Stimulated activated naive CD4-positive, alpha-beta T cell (primary cell): ENCODE measurements at regions not wholly inside any gene's neighbourhood (a gene's known extent, or its start where the extent isn't known, plus 50 kb on each side); places are given as distances from the start of the nearest gene placed in this dataset.

ENCODE experiments used
- DNase-seq, 6 experiments: peaks; one replicate each; lab custom pipeline; 2025; lab: John Stamatoyannopoulos, UW

DNA sequence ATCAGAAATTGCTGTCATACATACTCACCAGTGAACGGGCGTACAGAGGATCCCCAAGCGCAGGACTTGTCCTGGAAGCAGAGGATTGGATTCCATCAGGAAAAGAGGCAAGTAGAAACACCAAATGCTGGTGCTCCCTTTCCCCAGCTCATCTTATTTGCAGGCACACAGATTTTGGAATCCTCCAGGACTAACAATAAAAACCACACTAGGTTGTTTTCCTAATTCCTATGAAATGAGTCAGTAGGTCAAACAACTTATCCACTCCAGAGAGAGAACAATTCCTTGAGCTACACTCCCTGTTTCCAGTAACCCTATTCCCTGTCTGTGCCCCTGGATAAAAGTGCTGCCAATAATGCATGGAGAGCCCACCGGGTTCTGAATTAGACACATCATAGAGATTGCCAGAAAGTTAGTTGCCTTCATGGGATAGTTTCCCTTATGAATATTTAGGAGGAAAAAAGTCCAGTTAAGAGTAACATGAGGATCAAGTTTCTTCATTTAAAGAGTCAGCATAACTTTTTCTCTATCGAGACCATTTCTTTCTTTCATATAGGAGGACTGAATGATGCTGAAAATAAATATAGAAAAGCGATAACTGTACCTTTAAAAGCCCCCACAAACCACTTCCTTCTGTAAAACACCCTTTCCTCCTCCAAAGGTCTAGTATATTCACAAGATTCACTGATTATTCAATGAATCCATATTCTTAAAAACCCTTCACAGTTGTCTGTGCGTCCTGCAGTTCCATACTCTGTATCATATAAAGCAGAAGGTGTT is 178.3 kb upstream of the KLF14 start:
- peak in 2 of 6 experiments; percentile 50 to 51 for DNase-seq

DNA sequence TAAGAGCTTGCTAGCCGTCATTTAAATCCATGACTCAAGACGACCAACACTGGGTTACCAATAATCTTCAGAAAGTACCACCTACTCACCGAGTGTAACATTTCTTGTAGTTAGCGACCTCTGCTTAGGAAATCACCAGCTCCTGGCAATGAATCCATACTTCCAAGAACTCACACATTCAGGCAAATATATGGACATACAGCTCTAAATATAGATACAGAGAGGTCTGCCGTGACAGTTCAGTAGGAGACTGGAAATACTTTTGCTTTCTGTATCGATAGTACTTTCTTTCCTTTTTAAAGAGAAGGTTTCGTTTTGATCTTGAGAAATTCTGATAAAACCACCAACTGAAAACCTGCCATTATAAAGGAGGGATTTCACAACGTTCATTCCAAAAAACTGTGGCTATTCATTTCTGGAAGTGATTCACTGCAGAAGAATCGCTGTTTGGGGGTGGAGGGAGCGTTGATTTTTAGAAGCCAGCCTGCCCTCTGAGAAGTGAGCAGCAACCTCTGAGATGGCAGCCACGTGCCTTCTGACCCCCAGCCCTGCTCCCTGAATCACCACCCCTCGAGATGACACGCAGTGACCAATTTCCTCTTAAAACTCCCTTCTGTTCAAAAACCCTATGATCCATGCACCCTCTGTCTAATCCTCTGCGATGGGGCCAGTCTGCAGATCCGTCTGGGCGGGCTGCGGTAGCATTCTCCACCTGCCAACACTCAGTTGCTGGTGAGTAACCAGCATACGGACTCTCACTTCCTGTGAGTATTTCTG is 179.0 kb upstream of the KLF14 start:
- DNase-seq = peak; percentile 67 to 82 (median 72)

DNA sequence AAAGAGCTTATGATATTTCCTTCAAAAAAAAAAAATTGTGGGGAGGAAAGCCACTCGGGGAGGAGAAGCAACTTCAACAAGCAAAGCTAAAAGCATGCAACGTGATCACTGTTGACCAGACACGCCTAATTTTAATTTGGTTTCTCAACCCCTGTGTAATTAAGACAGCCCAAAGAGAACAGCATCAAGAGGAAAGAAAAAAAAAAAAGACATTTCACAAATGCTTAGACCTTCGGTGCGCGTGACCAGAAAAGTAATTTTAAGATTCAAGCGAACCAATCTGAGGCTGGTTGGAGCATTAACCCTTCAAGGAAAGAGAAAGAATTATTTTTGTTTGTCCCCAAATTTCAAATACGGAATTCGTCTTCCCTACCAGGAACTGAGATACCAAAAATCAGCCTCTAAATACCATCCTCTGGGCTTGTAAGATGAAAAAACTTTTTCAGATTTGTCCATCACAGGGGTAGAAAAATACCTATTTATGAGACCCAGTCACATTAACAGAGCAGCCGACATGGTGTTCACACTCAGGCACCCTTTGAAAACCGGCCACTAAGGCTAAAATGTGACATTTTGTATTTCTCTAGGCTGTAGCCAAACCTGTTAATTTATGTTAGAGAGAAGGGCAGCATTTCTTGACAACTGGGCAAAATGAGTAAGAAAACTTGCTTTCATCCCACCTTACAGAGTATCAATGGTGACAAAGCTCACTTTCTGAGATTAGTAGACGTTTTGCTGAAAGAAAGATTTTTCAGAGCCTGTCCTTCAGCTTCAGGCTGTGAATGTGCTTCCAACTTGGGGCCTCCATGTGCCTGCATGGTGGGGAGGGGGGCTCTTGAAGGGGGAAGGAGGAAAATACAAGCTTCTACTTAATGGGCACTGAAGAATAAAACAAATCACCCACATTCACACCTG is 179.9 kb upstream of the KLF14 start:
- peak in 1 of 6 experiments; percentile 64 for DNase-seq

DNA sequence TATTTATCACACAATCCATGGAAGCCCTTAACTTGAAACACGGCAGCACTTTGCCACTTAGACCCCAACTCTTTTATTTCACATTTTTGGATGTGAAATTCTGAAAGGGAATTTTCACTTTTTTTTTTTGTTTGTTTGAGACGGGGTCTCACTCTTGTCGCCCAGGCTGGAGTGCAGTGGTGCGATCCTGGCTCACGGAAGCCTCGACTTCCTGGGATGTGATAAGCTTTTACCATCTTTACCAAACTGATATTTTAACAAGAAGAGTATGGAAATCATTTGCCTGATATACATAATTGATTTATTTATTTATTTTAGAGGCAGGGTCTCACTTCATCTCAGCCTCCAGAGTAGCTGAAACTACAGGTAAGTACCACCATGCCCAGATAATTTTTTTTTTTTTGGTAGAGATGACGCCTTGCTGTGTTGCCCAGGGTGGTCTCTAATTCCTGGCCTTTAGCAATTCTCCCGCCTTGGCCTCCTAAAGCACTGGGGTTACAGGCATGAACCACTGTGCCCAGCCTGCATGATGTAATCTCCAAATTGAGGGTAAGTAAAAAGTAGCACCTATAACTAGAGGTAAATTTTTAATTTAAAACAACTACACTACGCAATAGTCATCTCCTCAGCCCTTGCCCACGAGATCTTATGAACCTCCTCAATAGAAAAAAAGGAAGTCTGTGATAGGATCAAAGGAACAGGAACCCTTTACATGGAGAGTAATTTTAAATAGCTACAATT is 180.7 kb upstream of the KLF14 start:
- DNase-seq = no peak

DNA sequence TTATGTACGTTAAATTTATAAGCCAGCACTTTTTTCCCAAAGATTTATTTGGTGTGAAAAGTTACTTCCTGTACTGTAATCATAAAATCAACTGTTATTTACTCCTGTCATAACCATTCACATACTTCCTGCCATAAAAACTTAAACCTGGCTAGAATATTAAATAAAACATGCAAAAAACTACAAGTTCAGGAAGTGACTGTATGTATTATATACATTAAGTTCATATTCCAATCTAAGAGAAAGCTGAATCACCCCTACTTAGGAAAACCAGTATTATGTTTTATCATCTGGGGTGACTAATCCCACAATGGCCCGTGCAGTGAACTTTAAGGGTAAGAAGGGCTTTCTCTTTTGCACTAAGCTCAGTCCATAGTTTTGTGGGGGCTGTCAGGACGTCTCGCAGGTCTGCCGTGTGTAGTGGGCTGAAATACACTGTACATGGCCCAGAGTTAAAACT is 183.7 kb upstream of the KLF14 start:
- DNase-seq = no peak

DNA sequence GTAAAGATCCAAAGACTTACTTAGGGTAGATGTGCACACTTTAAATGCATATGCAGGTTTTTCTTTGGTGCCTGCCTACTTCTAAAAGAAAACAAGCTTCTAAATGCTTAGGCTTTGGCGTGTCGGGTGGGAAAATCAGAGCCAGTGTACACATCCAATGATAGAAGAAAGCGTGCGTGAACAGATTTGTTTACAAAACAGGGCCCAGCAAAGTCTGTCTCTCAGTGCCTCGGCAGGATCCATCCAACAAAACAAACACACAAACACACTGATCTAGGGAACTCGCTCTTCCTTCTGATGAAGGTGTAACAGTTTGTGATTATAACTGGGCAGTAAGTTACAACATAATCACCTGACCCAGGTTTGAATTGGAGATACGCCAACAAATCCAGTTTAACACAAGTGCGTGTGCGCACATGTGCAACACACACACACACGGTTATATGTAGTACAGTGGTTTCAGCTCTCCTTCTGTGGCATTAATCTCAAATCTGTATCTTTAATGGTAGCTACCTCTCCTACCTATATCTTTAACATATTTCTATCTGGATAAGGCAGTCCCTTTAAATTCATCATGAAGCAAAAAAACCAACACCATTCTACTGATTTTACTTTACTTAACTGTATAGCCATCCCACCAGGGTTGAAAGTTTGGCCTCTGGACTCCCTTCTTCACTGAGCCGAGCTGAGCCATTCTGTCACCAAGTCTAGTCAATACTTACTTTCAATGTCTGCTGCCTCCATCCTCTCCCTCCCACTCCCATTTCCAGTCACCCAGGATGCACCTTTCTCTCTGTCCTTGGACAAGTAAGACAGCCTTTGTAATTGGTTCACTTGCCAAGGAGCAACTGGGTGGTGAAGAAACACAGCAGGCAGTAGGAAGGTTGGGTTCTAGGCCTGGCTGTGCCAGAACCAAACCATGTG is 184.4 kb upstream of the KLF14 start:
- DNase-seq = no peak

DNA sequence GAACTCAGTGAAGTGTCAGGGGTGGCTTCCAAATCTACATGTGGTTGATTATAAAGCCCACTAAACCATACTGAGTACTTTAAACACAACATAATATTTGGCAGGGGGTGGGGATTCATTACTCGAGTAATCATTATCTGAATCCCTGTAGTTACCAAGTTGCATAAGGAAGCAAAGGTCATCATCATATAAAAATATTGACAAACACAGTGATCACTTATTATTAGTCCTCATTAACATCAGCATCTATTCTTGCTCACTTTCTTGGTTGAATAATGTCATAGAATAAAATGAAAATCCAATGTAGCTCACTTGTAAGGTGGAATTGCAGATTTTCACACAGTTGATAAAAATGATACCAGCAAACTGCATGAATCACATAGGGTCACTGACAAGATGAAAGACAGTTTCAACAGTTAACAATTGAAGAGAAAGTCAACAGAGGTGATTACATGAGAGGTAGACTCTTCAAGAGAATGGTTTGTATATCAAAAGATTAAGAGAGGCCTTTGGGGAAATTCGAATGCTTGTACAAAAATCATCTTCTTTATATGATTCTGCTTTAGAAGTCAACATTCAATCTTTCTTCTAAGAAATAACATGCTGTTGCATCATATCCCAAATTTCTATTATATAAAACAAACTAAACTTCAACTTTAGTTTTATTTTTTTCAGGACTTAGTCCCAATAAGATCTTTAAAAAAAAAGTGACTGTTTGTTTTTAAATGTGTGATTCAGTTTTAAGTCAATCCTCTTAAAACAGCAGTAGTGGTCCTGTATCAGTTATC is 185.5 kb upstream of the KLF14 start:
- no peak for DNase-seq

DNA sequence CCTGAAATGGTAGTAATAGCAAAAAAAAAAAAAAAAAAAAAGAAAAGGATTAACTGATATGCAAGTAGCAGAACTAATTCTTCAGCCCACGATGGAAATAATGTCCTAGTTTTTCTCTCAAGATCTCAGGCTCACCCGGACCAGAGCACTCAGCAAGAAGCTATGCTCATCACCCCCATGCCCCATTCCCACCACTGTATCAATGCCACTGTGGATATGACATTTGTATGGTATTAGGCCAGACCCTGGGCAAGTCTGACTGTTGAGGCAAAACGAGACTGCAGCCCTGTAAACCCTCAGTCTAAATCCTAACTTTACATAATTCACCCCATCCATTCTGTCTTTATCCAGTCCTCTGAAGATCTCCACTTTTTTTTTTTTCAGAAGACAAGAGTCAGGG is 186.1 kb upstream of the KLF14 start:
- no peak for DNase-seq

DNA sequence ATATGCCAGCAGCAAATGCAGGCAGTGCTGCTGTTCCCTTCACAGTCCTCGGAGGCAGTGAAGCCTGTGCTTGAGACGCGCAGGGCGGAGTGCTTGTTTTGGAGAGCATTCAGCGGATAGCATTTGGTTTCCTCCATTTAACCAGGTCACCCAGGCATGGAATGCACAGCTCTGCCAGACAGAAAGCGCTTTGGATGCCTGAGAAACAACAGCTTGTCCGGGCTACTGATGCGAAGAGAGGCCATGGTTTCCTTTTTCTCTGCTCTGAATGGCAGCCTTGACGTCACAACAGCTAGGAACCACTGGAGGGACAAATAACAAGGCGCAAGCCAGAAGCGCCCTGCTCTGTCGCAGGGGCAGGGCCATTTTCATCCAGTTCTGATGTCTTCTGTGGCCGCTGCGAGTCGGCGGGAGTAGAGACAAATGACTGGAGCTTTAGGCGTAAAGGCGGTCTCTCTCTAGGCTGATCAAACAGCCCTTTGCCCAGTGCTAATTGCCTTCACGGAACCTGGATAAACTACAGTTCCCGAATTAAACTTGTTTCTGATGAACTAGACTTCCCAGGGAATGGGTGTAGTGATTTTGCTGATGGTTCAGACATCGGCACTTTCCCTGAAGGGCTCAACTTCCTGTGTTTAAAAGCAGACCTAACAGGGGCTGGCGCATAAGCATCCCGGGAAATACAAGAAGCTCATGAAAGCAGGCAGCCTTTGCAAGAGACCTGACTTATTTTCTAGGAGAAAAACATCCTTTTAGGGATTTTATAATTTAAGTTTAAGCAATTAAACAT is 187.6 kb upstream of the KLF14 start:
- no peak for DNase-seq

DNA sequence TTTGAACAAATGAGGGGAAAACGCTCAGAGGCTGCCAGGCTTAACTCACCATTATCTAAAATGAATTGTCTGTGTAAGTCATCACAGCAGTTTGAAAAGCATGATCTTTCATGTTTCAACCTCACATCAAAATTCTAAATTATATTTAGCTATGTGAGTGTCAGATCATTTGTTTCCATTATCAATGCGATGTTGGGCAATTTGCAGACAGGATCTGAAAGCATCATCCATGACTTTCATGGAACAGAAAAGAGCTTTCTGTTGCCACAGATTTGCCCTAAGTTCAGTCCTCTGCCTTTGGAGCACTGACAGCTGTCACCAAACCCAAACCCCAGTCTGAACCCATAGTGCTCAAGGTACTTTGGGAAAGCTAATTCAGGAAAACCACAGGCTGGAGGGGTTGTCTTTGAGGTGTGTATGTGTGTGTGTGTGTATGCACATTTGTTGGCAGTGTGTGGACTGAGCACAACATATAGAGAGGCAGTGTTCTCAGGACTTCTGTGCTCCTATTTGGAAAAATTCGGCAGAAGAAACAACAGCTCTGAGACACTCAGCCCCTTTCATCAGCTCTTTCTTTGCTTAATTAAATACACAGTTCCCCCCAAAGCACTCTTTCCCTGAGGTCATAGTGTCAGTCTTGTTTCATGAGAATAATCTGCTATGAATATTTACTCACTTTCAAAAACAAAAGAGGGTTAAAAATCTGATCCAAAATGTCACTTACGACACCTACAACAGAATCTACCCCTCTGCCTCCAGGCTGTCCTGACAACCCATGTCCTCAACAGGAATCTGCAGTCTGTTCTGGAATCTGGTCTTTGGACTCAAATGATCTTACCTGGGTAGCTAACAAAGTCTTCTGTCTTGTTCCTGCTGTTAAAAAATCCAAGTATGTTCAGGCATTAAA is 188.5 kb upstream of the KLF14 start:
- no peak for DNase-seq

DNA sequence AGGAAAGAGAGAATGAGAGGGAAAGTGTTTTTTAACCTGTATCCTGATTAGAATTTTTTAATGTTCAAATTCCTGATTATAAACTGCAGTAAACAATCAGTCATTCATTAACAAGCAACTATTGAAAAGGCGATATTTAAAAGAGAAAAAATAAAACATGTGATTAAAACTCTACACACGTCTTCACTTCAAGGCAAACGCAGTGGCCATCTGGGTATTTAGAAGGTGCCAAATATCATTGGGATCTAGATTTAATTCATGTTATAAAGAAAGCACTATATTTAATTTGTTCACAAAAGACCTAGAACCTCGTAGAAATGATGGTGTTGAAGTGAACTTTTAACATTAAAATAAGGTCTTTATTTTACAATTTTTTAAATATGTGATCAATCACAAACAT is 189.4 kb upstream of the KLF14 start:
- DNase-seq = no peak

DNA sequence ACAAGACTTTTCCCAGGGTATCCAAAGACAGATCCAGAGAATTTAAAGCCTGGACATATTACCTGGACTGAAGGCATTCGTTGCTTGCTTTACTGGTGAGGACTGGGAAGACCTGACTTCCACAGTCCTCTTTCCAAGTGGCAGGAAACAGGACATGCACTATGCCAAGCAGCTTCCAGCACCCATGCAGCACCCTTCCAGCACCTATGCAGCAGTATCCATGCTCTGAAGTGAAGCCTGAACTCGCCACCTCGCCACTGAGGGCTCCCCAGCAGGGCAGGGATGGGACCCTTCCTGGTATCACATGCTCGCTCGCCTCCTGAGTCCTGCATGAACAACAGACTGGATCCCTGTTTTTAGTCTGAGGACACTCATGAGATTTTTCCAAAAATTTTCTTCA is 189.9 kb upstream of the KLF14 start:
- DNase-seq = no peak

DNA sequence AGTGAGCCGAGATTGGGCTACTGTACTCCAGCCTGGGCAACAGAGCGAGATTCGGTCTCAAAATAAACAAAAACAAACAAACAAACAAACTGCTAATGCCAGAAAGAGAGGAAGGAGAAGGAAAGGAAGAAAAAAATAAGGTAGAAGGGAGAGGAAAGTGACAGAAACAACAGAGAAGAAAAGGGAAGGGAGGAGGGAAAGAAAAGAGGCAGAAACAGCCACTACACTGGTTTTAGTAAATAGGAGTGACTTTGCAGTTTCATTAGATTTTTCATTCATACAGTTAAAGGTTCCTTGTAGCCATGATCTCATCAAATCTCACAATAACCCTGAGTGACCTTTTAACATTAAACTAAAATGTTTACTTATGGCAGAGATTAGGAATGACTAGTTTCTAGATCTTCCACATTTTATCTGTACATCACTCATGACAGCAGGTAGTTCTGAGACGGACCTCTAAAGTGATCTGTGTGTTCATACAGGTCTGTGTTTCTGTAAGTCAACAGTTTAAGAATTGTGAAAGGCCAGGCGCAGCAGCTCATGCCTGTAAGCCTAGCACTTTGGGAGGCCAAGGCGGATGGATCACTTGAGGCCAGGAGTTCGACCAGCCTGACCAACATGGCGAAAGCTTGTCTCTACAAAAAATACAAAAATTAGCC is 191.3 kb upstream of the KLF14 start:
- DNase-seq = no peak

DNA sequence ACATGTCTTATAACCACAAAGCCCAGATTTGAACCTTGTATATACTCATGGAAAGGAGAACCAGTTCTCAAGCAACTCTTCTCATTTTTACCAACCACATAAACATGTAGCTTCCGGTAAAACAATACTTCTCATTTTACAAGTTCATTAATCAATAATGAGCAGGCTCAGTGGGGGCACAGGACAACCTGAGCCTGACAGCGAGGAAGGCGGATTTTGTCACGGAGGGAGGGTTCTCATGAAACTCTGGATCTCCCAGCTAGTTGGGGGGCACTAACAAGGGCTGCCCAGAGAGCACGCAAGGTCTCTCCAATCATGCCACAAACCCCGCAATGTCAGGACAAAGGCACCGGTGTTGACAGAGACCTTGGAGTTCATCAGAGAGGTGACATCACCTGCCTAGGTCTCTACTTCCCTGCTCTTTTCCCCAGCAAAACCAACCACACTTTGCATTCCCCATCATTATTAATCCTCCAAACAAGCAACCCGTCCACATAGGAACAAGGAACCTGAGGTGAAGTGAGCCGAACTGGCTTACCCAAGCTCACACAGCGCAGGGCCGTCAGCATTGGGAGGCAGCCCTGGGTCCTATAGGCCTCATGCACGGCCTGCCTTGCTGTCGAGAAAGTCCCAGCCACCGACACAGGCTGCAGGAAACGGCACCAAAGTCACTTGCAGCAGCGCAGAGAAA is 192.1 kb upstream of the KLF14 start:
- no peak for DNase-seq

DNA sequence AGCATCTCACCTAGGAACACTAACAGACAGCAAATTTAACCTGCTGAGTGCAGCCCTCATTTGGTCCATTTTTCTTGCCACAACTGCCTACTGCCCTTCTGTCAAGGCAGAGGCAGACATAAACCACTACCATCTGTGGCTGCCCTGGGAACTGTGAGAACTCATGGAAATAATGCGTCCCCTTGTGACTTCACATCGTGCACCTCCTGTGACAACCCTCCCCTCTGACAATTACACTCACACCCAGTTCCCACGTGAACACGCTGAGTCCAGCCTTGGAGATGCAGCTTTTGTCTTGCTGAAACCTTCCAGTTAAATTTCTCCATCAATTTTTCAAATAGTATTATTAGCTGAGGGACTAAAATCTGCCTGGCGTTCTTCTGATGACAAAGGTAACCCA is 193.1 kb upstream of the KLF14 start:
- no peak for DNase-seq

DNA sequence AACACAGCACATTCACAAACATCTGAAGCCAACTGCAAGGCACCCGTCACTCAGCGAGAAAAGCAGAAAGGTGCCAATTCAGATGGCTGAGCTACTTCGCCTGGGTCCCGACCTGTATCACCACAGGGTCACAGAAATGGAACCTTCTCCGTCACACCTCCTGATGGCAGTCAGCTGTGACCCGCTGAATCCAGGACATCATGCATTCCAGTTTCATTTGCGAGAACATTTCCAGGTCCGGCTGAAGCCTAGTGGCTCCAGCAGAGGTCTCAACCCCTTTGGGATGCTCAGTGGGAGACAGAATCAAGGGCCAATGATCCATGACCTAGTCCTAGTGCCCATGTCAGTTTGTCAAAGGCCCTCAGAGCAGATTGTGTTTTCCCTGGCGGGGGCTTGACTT is 193.6 kb upstream of the KLF14 start:
- DNase-seq = no peak
